T-helper 17 cell (primary cell): ENCODE measurements at regions not wholly inside any gene's neighbourhood (a gene's known extent, or its start where the extent isn't known, plus 50 kb on each side); places are given as distances from the start of the nearest gene placed in this dataset.
"Not testable (repeated sequence)": the region's sequence is repeated elsewhere in the genome, so short reads cannot be mapped to it uniquely, and the experiment has no call there.

Experiments used
- ATAC-seq: fragments of 150-1000 bp; cut with Tn5 transposase; 2 replicates; pipeline ENCODE4 v1.10.0; 2021; ENCODE audit warnings: mild to moderate bottlenecking, moderate library complexity
- DNase-seq, 3 donors: peaks; one replicate each; pipeline versions ENCODE4 v3.0.0 to v3.0.0-alpha.2; 2020 to 2021
- H3K9me3 ChIP-seq: one replicate; pipeline ENCODE4 v1.7.0; 2013; ENCODE audit warnings: low read length, mild to moderate bottlenecking; ENCODE audit not compliant: control insufficient read depth, poor library complexity, severe bottlenecking
- H3K27ac Mint-ChIP-seq: one replicate; pipeline ENCODE4 v1.8.0; 2022; ENCODE audit warnings: mild to moderate bottlenecking, moderate library complexity, mixed read lengths
- H3K27me3 Mint-ChIP-seq: one replicate; pipeline ENCODE4 v1.8.0; 2022; ENCODE audit warnings: mixed read lengths
- H3K36me3 Mint-ChIP-seq: one replicate; pipeline ENCODE4 v1.8.0; 2022; ENCODE audit warnings: low read depth, mixed read lengths
- H3K4me1 Mint-ChIP-seq: one replicate; pipeline ENCODE4 v1.8.0; 2022; ENCODE audit warnings: mild to moderate bottlenecking, mixed read lengths
- H3K4me3 Mint-ChIP-seq: one replicate; pipeline ENCODE4 v1.8.0; 2022; ENCODE audit warnings: mild to moderate bottlenecking, moderate library complexity, mixed read lengths

- Mint-ChIP-seq H3K4me1 (peaks cover 11% of the 10 kb centered on the region), H3K4me3 (no peak overlapping the region), H3K36me3 (no peaks in the 10 kb centered on the region), H3K27ac (no peak overlapping the region), H3K27me3 (no peaks in the 10 kb centered on the region)
- DNase-seq (no peak), ATAC-seq (no peak)
- no peaks in the 10 kb centered on the region for H3K9me3 ChIP-seq
Observed at GRCh38 chr9:104997536-104997935, 69.6 kb upstream of the ABCA1 start.

- Mint-ChIP-seq H3K36me3 (no peaks in the 10 kb centered on the region), H3K4me1 (peaks cover 4% of the 10 kb centered on the region), H3K4me3 (no peak overlapping the region), H3K27me3 (peaks cover 5% of the 10 kb centered on the region), H3K27ac (no peak overlapping the region)
- ATAC-seq: no peak
- H3K9me3 ChIP-seq: no peaks in the 10 kb centered on the region
- DNase-seq: no peak
Observed at GRCh38 chr9:104999136-104999535, 71.2 kb upstream of the ABCA1 start.

- H3K36me3 Mint-ChIP-seq, H3K27ac Mint-ChIP-seq, H3K4me3 Mint-ChIP-seq, ATAC-seq, H3K27me3 Mint-ChIP-seq, H3K9me3 ChIP-seq, DNase-seq, H3K4me1 Mint-ChIP-seq: not testable (repeated sequence)
Observed at GRCh38 chr9:105000529-105000928, 72.6 kb upstream of the ABCA1 start.

DNA sequence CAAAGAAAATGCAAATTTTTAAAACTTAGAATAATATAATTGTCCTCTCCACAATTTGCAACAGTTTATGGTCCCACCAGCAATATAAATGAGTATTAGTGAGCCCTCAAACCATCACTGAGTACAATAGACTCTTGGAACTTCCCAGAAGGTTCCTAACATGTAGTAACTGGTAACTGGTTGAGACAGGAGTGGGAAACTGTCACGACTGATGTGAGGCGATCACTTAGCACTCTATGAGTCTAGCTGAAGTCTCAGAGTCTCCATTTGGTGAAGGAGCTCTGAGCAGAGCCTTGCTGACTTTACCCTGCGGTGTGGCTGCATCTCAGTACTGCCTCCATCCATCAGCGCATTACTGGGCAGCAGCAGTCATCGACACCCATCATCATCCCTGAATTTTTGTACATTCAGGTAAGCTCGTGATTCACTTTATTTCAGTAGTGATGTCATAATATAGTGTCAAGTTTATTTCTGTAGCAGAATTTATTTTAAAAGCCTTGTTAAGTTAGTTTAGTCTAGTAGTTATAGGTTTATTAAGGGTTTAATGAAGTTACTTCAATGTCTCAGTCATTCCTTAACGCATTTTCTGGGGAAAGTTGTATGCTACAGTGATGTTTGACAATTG is 76.6 kb upstream of the ABCA1 start:
- H3K4me1 Mint-ChIP-seq: peaks cover 8% of the 10 kb centered on the region
- H3K27me3 Mint-ChIP-seq: peaks cover 5% of the 10 kb centered on the region
- no peak overlapping the region for H3K27ac Mint-ChIP-seq
- H3K4me3 Mint-ChIP-seq: no peak overlapping the region
- H3K9me3 ChIP-seq: no peaks in the 10 kb centered on the region
- DNase-seq (no peak), ATAC-seq (no peak)
- no peaks in the 10 kb centered on the region for H3K36me3 Mint-ChIP-seq

GRCh38 chr9:105005186-105005585 is 77.2 kb upstream of the ABCA1 start:
- Mint-ChIP-seq H3K27ac (no peak overlapping the region), H3K36me3 (no peaks in the 10 kb centered on the region), H3K4me1 (peaks cover 11% of the 10 kb centered on the region), H3K27me3 (peaks cover 5% of the 10 kb centered on the region), H3K4me3 (no peak overlapping the region)
- no peak for DNase-seq
- no peaks in the 10 kb centered on the region for H3K9me3 ChIP-seq
- no peak for ATAC-seq

DNA sequence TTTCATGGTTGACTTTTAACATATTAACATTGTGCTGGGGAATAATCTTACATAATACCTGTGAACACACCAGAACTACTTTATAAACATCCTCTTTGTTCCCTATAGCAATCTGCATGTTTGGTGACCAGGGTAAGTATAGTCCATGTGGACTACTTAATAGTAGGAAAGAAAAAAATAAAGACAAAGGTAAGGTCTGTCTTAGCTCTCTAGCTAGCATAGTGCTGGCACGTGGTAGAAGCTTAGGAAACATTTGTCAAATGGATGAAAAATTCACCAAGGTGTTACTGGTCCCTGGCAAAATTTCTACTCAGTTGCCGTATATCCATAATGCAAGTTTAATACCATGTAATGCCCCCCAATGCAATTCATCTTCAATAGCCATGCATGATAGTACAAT is 78.6 kb upstream of the ABCA1 start:
- H3K27ac Mint-ChIP-seq: no peak overlapping the region
- no peaks in the 10 kb centered on the region for H3K36me3 Mint-ChIP-seq
- H3K4me1 Mint-ChIP-seq: peaks cover 11% of the 10 kb centered on the region
- H3K27me3 Mint-ChIP-seq: peaks cover 5% of the 10 kb centered on the region
- H3K4me3 Mint-ChIP-seq: no peak overlapping the region
- ATAC-seq (no peak), DNase-seq (no peak)
- no peaks in the 10 kb centered on the region for H3K9me3 ChIP-seq

- H3K4me3 Mint-ChIP-seq: no peak overlapping the region
- peaks cover 11% of the 10 kb centered on the region for H3K4me1 Mint-ChIP-seq
- peaks cover 5% of the 10 kb centered on the region for H3K27me3 Mint-ChIP-seq
- H3K27ac Mint-ChIP-seq: peak overlapping the region; percentile 56
- no peak for DNase-seq
- H3K36me3 Mint-ChIP-seq: no peaks in the 10 kb centered on the region
- no peaks in the 10 kb centered on the region for H3K9me3 ChIP-seq
- ATAC-seq: peak; percentile 25
Observed at GRCh38 chr9:105007143-105007542, 79.2 kb upstream of the ABCA1 start.

GRCh38 chr9:105010089-105010488 is 82.1 kb upstream of the ABCA1 start:
- not testable (repeated sequence) for DNase-seq, H3K27ac Mint-ChIP-seq, H3K4me3 Mint-ChIP-seq, H3K27me3 Mint-ChIP-seq, ATAC-seq, H3K9me3 ChIP-seq, H3K36me3 Mint-ChIP-seq
- H3K4me1 Mint-ChIP-seq: peaks cover 11% of the 10 kb centered on the region

DNA sequence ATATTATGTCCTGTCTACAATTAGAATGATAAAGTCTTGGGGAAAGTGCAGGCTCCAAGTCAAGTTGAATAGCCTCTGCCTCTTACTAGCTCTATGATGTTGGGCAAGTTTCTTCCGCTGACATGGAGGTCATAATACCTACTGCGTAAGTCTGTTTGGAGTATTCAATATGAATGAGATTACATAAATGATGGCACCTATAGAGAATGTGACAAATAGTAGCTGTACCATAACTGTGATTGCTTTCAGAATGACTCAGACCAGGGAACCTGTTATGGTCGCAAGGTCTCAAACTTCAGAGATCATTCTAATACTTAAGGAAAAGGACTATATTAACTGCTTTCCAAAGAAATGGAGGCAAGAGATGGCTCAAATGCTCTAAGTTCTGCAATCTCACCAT is 94.0 kb upstream of the ABCA1 start:
- Mint-ChIP-seq H3K36me3 (no peaks in the 10 kb centered on the region), H3K27ac (no peak overlapping the region), H3K27me3 (peaks cover 20% of the 10 kb centered on the region), H3K4me1 (no peaks in the 10 kb centered on the region), H3K4me3 (no peak overlapping the region)
- ATAC-seq (no peak), DNase-seq (no peak)
- no peaks in the 10 kb centered on the region for H3K9me3 ChIP-seq

DNA sequence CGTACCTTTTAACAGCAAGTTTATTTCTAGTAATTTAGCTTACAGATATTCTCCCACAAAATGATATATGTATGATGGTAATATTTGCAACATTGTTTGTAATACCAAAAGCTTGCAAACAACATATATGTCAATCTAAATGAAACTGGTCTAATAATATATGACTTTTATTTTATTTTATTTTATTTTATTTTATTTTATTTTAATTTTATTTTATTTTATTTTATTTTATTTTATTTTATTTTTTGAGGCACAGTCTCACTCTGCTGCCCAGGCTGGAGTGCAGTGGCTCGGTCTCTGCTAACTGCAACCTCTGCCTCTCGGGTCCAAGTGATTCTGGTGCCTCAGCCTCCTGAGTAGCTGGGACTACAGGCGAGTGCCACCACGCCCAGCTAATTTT is 94.6 kb upstream of the ABCA1 start:
- not testable (repeated sequence) for H3K36me3 Mint-ChIP-seq

GRCh38 chr9:105023788-105024187 is 95.8 kb upstream of the ABCA1 start:
- H3K4me3 Mint-ChIP-seq: no peak overlapping the region
- DNase-seq (no peak), ATAC-seq (no peak)
- H3K27ac Mint-ChIP-seq: no peak overlapping the region
- H3K36me3 Mint-ChIP-seq: no peaks in the 10 kb centered on the region
- H3K27me3 Mint-ChIP-seq: peaks cover 16% of the 10 kb centered on the region
- H3K9me3 ChIP-seq: no peaks in the 10 kb centered on the region
- peaks cover 4% of the 10 kb centered on the region for H3K4me1 Mint-ChIP-seq

More for the DNA sequence above, 94.6 kb upstream of the ABCA1 start:
- H3K9me3 ChIP-seq, ATAC-seq, DNase-seq, H3K4me3 Mint-ChIP-seq, H3K27ac Mint-ChIP-seq, H3K4me1 Mint-ChIP-seq: not testable (repeated sequence)
- H3K27me3 Mint-ChIP-seq: peaks cover 20% of the 10 kb centered on the region

GRCh38 chr9:105024529-105024928 is 96.6 kb upstream of the ABCA1 start:
- no peaks in the 10 kb centered on the region for H3K36me3 Mint-ChIP-seq
- peaks cover 16% of the 10 kb centered on the region for H3K27me3 Mint-ChIP-seq
- H3K9me3 ChIP-seq: no peaks in the 10 kb centered on the region
- no peak overlapping the region for H3K4me3 Mint-ChIP-seq
- DNase-seq (no peak), ATAC-seq (no peak)
- peaks cover 4% of the 10 kb centered on the region for H3K4me1 Mint-ChIP-seq
- H3K27ac Mint-ChIP-seq: no peak overlapping the region

- H3K9me3 ChIP-seq: no peaks in the 10 kb centered on the region
- no peaks in the 10 kb centered on the region for H3K36me3 Mint-ChIP-seq
- peaks cover 5% of the 10 kb centered on the region for H3K27me3 Mint-ChIP-seq
- no peak overlapping the region for H3K27ac Mint-ChIP-seq
- no peak overlapping the region for H3K4me3 Mint-ChIP-seq
- no peak for DNase-seq
- no peak for ATAC-seq
- peaks cover 4% of the 10 kb centered on the region for H3K4me1 Mint-ChIP-seq
Observed at GRCh38 chr9:105026451-105026850, 98.5 kb upstream of the ABCA1 start.

DNA sequence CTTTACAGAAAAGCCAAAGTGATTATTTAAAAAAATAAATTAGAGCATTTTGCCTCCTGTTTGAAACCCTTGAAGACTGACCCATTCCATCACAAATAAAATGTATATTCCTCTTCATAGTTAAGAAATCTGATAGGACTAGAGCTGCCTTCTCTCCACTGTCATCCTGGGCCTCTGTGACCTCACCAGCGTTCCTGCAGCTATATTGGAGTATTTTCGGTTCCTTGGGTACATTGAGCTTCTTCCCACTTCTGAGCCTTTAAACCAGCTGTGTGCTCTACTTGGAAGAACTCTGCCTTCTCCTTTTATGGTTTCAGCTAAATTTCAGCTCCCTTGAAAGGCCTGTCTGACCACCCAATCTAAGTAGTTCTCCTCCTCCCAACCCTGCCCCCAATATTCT is 99.1 kb upstream of the ABCA1 start:
- Mint-ChIP-seq H3K36me3 (no peaks in the 10 kb centered on the region), H3K4me1 (peaks cover 4% of the 10 kb centered on the region), H3K27ac (no peak overlapping the region), H3K27me3 (peaks cover 1% of the 10 kb centered on the region), H3K4me3 (no peak overlapping the region)
- ATAC-seq: no peak
- DNase-seq: no peak
- no peaks in the 10 kb centered on the region for H3K9me3 ChIP-seq
